Loucy (cell line): ENCODE measurements at regions not wholly inside any gene's neighbourhood (a gene's known extent, or its start where the extent isn't known, plus 50 kb on each side); places are given as distances from the start of the nearest gene placed in this dataset.

ENCODE experiments used
- H2AFZ ChIP-seq: fragments of 200-600 bp; sonication (generic); 2 replicates; pipeline ENCODE4 v1.6.0; 2016; ENCODE audit warnings: antibody characterized with exemption, mild to moderate bottlenecking, low read length, moderate library complexity
- H3F3A ChIP-seq: fragments of 200-600 bp; 2 replicates; pipeline ENCODE4 v1.6.0; 2016; ENCODE audit warnings: antibody characterized with exemption, low read depth, mild to moderate bottlenecking
- H3K27me3 ChIP-seq: fragments of 200-600 bp; sonication (generic); 2 replicates; pipeline ENCODE4 v1.6.1; 2014; ENCODE audit warnings: low read length, mild to moderate bottlenecking; ENCODE audit not compliant: insufficient read depth, poor library complexity, severe bottlenecking
- H3K36me3 ChIP-seq: fragments of 200-600 bp; sonication (generic); 2 replicates; pipeline ENCODE4 v1.6.1; 2016; ENCODE audit warnings: low read length; ENCODE audit not compliant: insufficient read depth
- H3K4me1 ChIP-seq: fragments of 200-600 bp; sonication (generic); 2 replicates; pipeline ENCODE4 v1.5.1; 2014; ENCODE audit warnings: low read length, mild to moderate bottlenecking; ENCODE audit not compliant: insufficient read depth, poor library complexity, severe bottlenecking
- H3K4me2 ChIP-seq: fragments of 200-600 bp; sonication (generic); 2 replicates; pipeline ENCODE4 v1.6.0; 2014; ENCODE audit warnings: antibody characterized with exemption, low read length, low read depth, mild to moderate bottlenecking; ENCODE audit not compliant: poor library complexity, severe bottlenecking
- H3K4me3 ChIP-seq: fragments of 200-600 bp; sonication (generic); 2 replicates; pipeline ENCODE4 v1.5.1; 2014; ENCODE audit warnings: low read length, mild to moderate bottlenecking, mixed read lengths; ENCODE audit not compliant: poor library complexity, severe bottlenecking
- H3K79me2 ChIP-seq: fragments of 200-600 bp; sonication (generic); 2 replicates; pipeline ENCODE4 v1.6.1; 2014; ENCODE audit warnings: low read length; ENCODE audit not compliant: insufficient read depth
- H3K9ac ChIP-seq: fragments of 200-600 bp; sonication (generic); 2 replicates; pipeline ENCODE4 v1.6.0; 2014; ENCODE audit warnings: mild to moderate bottlenecking, low read depth, low read length, moderate library complexity; ENCODE audit not compliant: poor library complexity, severe bottlenecking
- H3K9me2 ChIP-seq: fragments of 200-600 bp; sonication (generic); replicated peaks from 2 replicates; pipeline ENCODE4 v1.6.1; 2016; ENCODE audit warnings: low read depth, low read length, mixed read lengths
- H3K9me3 ChIP-seq: fragments of 200-600 bp; sonication (generic); 2 replicates; pipeline ENCODE4 v1.6.1; 2014; ENCODE audit warnings: mild to moderate bottlenecking, antibody characterized with exemption, low read length, low read depth; ENCODE audit not compliant: insufficient read depth
- H4K20me1 ChIP-seq: fragments of 200-600 bp; sonication (generic); 2 replicates; pipeline ENCODE4 v1.6.0; 2014; ENCODE audit warnings: antibody characterized with exemption, low read length, mild to moderate bottlenecking; ENCODE audit not compliant: insufficient read depth, poor library complexity, severe bottlenecking
- CTCF ChIP-seq: fragments of 200-600 bp; sonication (generic); conservative IDR thresholded peaks from 2 replicates; pipeline ENCODE4 v1.5.1; 2014; ENCODE audit warnings: mild to moderate bottlenecking, antibody characterized with exemption, low read length
- EZH2phosphoT487 ChIP-seq: fragments of 200-600 bp; IDR thresholded peaks from 2 replicates; pipeline ENCODE4 v1.6.1; 2018; ENCODE audit warnings: antibody characterized with exemption, mild to moderate bottlenecking, moderate library complexity, borderline replicate concordance

GRCh38 chr18:75656563-75657247, 229.2 kb upstream of the SMIM21 start:
- Histone ChIP-seq H4K20me1 (no peaks in the 10 kb centered on the region), H3F3A (no peaks in the 10 kb centered on the region), H3K9me2 (no peaks in the 10 kb centered on the region), H3K4me1 (no peaks in the 10 kb centered on the region), H3K9me3 (no peaks in the 10 kb centered on the region; the same call in none of the 2 replicates), H3K79me2 (no peaks in the 10 kb centered on the region), H3K4me2 (no peak overlapping the region), H3K27me3 (no peaks in the 10 kb centered on the region), H3K36me3 (no peaks in the 10 kb centered on the region), H3K4me3 (no peak overlapping the region), H3K9ac (no peak overlapping the region), H2AFZ (no peak overlapping the region)
- TF ChIP-seq EZH2phosphoT487 (no peak), CTCF (no peak)

- H3K4me1 ChIP-seq: no peaks in the 10 kb centered on the region
- H3F3A ChIP-seq: no peaks in the 10 kb centered on the region
- H3K36me3 ChIP-seq: no peaks in the 10 kb centered on the region
- H3K27me3 ChIP-seq: no peaks in the 10 kb centered on the region
- H3K4me2 ChIP-seq: no peak overlapping the region
- no peaks in the 10 kb centered on the region for H4K20me1 ChIP-seq
- H3K4me3 ChIP-seq: no peak overlapping the region
- H3K9ac ChIP-seq: no peak overlapping the region
- no peak for TF ChIP-seq CTCF
- TF ChIP-seq EZH2phosphoT487: no peak
- H3K9me3 ChIP-seq: no peaks in the 10 kb centered on the region; the same call in none of the 2 replicates
- no peak overlapping the region for H2AFZ ChIP-seq
- H3K79me2 ChIP-seq: no peaks in the 10 kb centered on the region
- H3K9me2 ChIP-seq: no peaks in the 10 kb centered on the region
Measured at GRCh38 chr18:75656035-75656434, 228.5 kb upstream of the SMIM21 start.

GRCh38 chr18:75654851-75655751, 227.6 kb upstream of the SMIM21 start:
- no peaks in the 10 kb centered on the region for H3K9me3 ChIP-seq
- no peaks in the 10 kb centered on the region for H3K9me2 ChIP-seq
- TF ChIP-seq CTCF (no peak), EZH2phosphoT487 (no peak)
- H2AFZ ChIP-seq: no peak overlapping the region
- H3K36me3 ChIP-seq: no peaks in the 10 kb centered on the region
- no peaks in the 10 kb centered on the region for H3F3A ChIP-seq
- H4K20me1 ChIP-seq: no peaks in the 10 kb centered on the region
- H3K4me2 ChIP-seq: no peak overlapping the region
- H3K4me3 ChIP-seq: no peak overlapping the region
- H3K9ac ChIP-seq: no peak overlapping the region
- H3K79me2 ChIP-seq: no peaks in the 10 kb centered on the region
- H3K27me3 ChIP-seq: no peaks in the 10 kb centered on the region
- no peaks in the 10 kb centered on the region for H3K4me1 ChIP-seq
